A549 (cell line): ENCODE measurements at regions not wholly inside any gene's neighbourhood (a gene's known extent, or its start where the extent isn't known, plus 50 kb on each side); places are given as distances from the start of the nearest gene placed in this dataset.
"Not testable (repeated sequence)": the region's sequence is repeated elsewhere in the genome, so short reads cannot be mapped to it uniquely, and the experiment has no call there.

Experiments used
- ATAC-seq, 2 experiments: fragments of 200-7000 bp in 1 of 2; fragments of >200 bp in 1 of 2; cut with Nextera tagmentation in 1 of 2; cut with Tn5 transposase in 1 of 2; 3 replicates each; pipeline versions ENCODE4 v1.8.0 to v1.9.1; 2018 to 2020; ENCODE audit warnings: mild to moderate bottlenecking in 1 of 2, moderate library complexity in 1 of 2
- CTCF ChIA-PET: fragments of 300-600 bp; sonication (Branson Sonifier 250); formaldehyde crosslinking; extraction: SDS; loops from one replicate; lab custom pipeline; 2021; ENCODE audit warnings: antibody characterized with exemption, inconsistent platforms; lab: Yijun Ruan, JAX
- POLR2A ChIA-PET: fragments of 350-600 bp; formaldehyde crosslinking; extraction: SDS; loops from one replicate; lab custom pipeline; 2021; ENCODE audit warnings: antibody characterized with exemption, inconsistent platforms; lab: Yijun Ruan, JAX
- DNase-seq, 2 experiments: peaks; one replicate each; pipeline versions ENCODE4 v3.0.0 to v3.0.0-alpha.2; 2011 to 2016; ENCODE audit warnings: low read depth in 1 of 2, low spot score in 1 of 2
- FAIRE-seq: peaks from 2 replicates; lab custom pipeline; 2011; peaks lifted over from hg19 to GRCh38; lab: Jason Lieb, UNC
- H3K27ac ChIP-seq, 2 experiments: fragments of >200 bp; sonication (Bioruptor Twin); formaldehyde crosslinking; 3 replicates each; pipeline ENCODE4 v1.5.1; 2016 to 2017
- H3K4me1 ChIP-seq: fragments of >200 bp; sonication (Bioruptor Twin); formaldehyde crosslinking; 3 replicates; pipeline ENCODE4 v1.6.1; 2016
- H3K4me2 ChIP-seq: fragments of >200 bp; sonication (Bioruptor Twin); formaldehyde crosslinking; 3 replicates; pipeline ENCODE4 v1.6.1; 2016
- H3K4me3 ChIP-seq: fragments of >200 bp; sonication (Bioruptor Twin); formaldehyde crosslinking; 3 replicates; pipeline ENCODE4 v1.5.1; 2016
- H3K9me3 ChIP-seq: fragments of >200 bp; sonication (Bioruptor Twin); formaldehyde crosslinking; 3 replicates; pipeline ENCODE4 v1.6.1; 2016
- CHD2 ChIP-seq: fragments of 150-350 bp; IDR thresholded peaks from 2 replicates; pipeline ENCODE4 v1.6.1; 2014; ENCODE audit warnings: low read length; ENCODE audit not compliant: partially characterized antibody
- CHD4 ChIP-seq: fragments of 200-600 bp; sonication (generic); IDR thresholded peaks from 2 replicates; pipeline ENCODE4 v1.6.1; 2016; ENCODE audit warnings: antibody characterized with exemption, mild to moderate bottlenecking, borderline replicate concordance
- EHF ChIP-seq: fragments of 250-450 bp; sonication (Bioruptor Pico); IDR thresholded peaks from 2 replicates; pipeline ENCODE4 v1.5.0; 2020; ENCODE audit warnings: mild to moderate bottlenecking
- EHMT2 ChIP-seq: fragments of 200-600 bp; sonication (generic); IDR thresholded peaks from 2 replicates; pipeline ENCODE4 v1.6.1; 2016; ENCODE audit warnings: antibody characterized with exemption, low read depth, mild to moderate bottlenecking, moderate library complexity
- FOSB ChIP-seq: fragments of 250-450 bp; sonication (Bioruptor Pico); IDR thresholded peaks from 2 replicates; pipeline ENCODE4 v1.5.0; 2020; ENCODE audit warnings: mild to moderate bottlenecking, moderate library complexity
- FOXS1 ChIP-seq: fragments of 250-450 bp; sonication (Bioruptor Pico); IDR thresholded peaks from 2 replicates; pipeline ENCODE4 v1.5.0; 2020; ENCODE audit warnings: mild to moderate bottlenecking, moderate library complexity
- GATA3 ChIP-seq: IDR thresholded peaks from 2 replicates; pipeline ENCODE4 v1.6.1; 2012; ENCODE audit warnings: borderline replicate concordance
- KDM1A ChIP-seq: fragments of 200-600 bp; sonication (generic); IDR thresholded peaks from 2 replicates; pipeline ENCODE4 v1.6.1; 2016; ENCODE audit warnings: low read depth, mild to moderate bottlenecking
- NR3C1 ChIP-seq: fragments of >200 bp; sonication (Bioruptor Twin); formaldehyde crosslinking; IDR thresholded peaks from 3 replicates; pipeline ENCODE4 v1.6.1; 2017
- RAD21 ChIP-seq, 2 experiments: fragments of >200 bp in 1 of 2; sonication (Bioruptor Twin) in 1 of 2; formaldehyde crosslinking in 1 of 2; IDR thresholded peaks in 1 of 2; conservative IDR thresholded peaks in 1 of 2; 2 replicates in 1 of 2; 3 replicates in 1 of 2; pipeline ENCODE4 v1.6.1; 2012 to 2018; ENCODE audit warnings: inconsistent platforms in 1 of 2
- RARB ChIP-seq: fragments of 250-450 bp; sonication (Bioruptor Pico); IDR thresholded peaks from 2 replicates; pipeline ENCODE4 v1.8.0; 2021; ENCODE audit warnings: mild to moderate bottlenecking, moderate library complexity
- RFX5 ChIP-seq: fragments of 450-650 bp; IDR thresholded peaks from 2 replicates; pipeline ENCODE4 v1.7.1; 2014; ENCODE audit warnings: antibody characterized with exemption, mild to moderate bottlenecking, moderate library complexity
- TP53 ChIP-seq: fragments of 250-450 bp; sonication (Bioruptor Pico); IDR thresholded peaks from 2 replicates; pipeline ENCODE4 v1.5.0; 2021; ENCODE audit warnings: mild to moderate bottlenecking, moderate library complexity
- ZNF302 ChIP-seq: fragments of 250-450 bp; sonication (Bioruptor Pico); IDR thresholded peaks from 2 replicates; pipeline ENCODE4 v1.9.0; 2021; ENCODE audit warnings: inconsistent platforms, mild to moderate bottlenecking, moderate library complexity
- WGBS: methylation state at CpG from one replicate; pipeline ENCODE4 v1.1.6; 2017; ENCODE audit errors: missing lambda C conversion rate; 5-methylcytosine and 5-hydroxymethylcytosine counted together
- TF ChIP-seq, protein P1 (sequence below): fragments of 200-600 bp; sonication (generic); IDR thresholded peaks from 2 replicates; pipeline ENCODE4 v1.6.1; 2016; ENCODE audit warnings: antibody characterized with exemption, mild to moderate bottlenecking, moderate library complexity
- TF ChIP-seq, protein P2 (sequence below): fragments of >200 bp; sonication (Bioruptor Twin); formaldehyde crosslinking; IDR thresholded peaks from 2 replicates; pipeline ENCODE4 v1.6.1; 2016
- TF ChIP-seq, protein P3 (sequence below): IDR thresholded peaks from 2 replicates; pipeline ENCODE4 v1.6.1; 2012
- TF ChIP-seq, protein P4 (sequence below): fragments of >200 bp; sonication (Bioruptor Twin); formaldehyde crosslinking; IDR thresholded peaks from 3 replicates; pipeline ENCODE4 v1.5.1; 2016
- TF ChIP-seq, protein P5 (sequence below): fragments of >200 bp; sonication (Bioruptor Twin); formaldehyde crosslinking; IDR thresholded peaks from 3 replicates; pipeline ENCODE4 v1.6.1; 2016
- TF ChIP-seq, protein P6 (sequence below): fragments of 450-650 bp; IDR thresholded peaks from 2 replicates; pipeline ENCODE4 v1.6.1; 2014; ENCODE audit warnings: antibody characterized with exemption

DNA sequence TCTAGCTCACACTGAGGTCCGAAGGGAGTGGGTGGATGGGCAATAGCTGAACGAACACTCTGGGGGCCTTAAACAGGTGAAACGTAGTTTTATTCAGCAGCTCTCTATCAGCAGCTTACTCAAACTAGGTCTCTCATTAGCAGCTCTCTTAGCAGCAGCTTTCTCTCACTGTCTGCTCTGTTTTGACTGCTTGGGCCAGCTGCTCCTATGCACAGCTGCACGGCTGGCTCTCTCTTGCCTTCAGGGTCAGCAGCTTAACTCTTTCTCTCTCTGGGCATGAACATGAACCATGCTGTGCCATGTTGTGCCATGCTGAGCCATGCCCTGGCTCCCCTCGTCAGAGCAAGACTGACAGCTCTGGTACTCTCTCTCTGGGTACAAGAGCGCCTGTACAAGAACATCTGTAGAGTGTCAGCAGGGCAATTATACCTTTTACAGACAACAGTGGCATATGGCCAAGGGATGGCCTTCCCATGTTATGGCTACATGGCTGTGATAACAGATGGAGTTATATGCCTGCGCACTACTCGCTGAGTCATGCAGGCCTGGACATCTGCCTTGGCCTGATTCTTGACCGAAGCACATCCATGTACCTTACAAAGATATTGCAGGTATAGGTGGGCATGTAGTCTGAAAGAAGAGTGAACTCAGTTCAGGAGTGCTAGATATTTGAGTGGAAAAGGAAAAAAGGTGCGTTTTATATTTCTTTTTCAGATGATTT is 152.4 kb downstream of the LEPR start:
- no peak overlapping the region for H3K4me2 ChIP-seq
- WGBS, result 68% methylated on average over 10 of the region's 10 CpGs
- FAIRE-seq (no peak), DNase-seq (no peak), ATAC-seq (no peak)
- ChIA-PET CTCF (interaction anchor here (1.3 kb wide), 1 partner anchor 34 kb away, joined by 4 read pairs; no protein-coding TSS in a partner anchor), POLR2A (no interaction called here)
- TF ChIP-seq, protein P1, sequence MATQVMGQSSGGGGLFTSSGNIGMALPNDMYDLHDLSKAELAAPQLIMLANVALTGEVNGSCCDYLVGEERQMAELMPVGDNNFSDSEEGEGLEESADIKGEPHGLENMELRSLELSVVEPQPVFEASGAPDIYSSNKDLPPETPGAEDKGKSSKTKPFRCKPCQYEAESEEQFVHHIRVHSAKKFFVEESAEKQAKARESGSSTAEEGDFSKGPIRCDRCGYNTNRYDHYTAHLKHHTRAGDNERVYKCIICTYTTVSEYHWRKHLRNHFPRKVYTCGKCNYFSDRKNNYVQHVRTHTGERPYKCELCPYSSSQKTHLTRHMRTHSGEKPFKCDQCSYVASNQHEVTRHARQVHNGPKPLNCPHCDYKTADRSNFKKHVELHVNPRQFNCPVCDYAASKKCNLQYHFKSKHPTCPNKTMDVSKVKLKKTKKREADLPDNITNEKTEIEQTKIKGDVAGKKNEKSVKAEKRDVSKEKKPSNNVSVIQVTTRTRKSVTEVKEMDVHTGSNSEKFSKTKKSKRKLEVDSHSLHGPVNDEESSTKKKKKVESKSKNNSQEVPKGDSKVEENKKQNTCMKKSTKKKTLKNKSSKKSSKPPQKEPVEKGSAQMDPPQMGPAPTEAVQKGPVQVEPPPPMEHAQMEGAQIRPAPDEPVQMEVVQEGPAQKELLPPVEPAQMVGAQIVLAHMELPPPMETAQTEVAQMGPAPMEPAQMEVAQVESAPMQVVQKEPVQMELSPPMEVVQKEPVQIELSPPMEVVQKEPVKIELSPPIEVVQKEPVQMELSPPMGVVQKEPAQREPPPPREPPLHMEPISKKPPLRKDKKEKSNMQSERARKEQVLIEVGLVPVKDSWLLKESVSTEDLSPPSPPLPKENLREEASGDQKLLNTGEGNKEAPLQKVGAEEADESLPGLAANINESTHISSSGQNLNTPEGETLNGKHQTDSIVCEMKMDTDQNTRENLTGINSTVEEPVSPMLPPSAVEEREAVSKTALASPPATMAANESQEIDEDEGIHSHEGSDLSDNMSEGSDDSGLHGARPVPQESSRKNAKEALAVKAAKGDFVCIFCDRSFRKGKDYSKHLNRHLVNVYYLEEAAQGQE, result no peak
- TF ChIP-seq, protein P2, sequence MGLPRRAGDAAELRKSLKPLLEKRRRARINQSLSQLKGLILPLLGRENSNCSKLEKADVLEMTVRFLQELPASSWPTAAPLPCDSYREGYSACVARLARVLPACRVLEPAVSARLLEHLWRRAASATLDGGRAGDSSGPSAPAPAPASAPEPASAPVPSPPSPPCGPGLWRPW, result no peak
- TF ChIP-seq FOSB (CRISPR knock-in tag), result no peak
- no peak for TF ChIP-seq GATA3
- no peak for TF ChIP-seq FOXS1 (CRISPR knock-in tag)
- no peak for TF ChIP-seq CHD2
- TF ChIP-seq, protein P3, sequence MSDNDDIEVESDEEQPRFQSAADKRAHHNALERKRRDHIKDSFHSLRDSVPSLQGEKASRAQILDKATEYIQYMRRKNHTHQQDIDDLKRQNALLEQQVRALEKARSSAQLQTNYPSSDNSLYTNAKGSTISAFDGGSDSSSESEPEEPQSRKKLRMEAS, result no peak
- no peak for TF ChIP-seq EHF
- no peak for TF ChIP-seq ZNF302 (CRISPR knock-in tag)
- TF ChIP-seq, protein P4, sequence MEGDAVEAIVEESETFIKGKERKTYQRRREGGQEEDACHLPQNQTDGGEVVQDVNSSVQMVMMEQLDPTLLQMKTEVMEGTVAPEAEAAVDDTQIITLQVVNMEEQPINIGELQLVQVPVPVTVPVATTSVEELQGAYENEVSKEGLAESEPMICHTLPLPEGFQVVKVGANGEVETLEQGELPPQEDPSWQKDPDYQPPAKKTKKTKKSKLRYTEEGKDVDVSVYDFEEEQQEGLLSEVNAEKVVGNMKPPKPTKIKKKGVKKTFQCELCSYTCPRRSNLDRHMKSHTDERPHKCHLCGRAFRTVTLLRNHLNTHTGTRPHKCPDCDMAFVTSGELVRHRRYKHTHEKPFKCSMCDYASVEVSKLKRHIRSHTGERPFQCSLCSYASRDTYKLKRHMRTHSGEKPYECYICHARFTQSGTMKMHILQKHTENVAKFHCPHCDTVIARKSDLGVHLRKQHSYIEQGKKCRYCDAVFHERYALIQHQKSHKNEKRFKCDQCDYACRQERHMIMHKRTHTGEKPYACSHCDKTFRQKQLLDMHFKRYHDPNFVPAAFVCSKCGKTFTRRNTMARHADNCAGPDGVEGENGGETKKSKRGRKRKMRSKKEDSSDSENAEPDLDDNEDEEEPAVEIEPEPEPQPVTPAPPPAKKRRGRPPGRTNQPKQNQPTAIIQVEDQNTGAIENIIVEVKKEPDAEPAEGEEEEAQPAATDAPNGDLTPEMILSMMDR, result no peak
- TF ChIP-seq, protein P5, sequence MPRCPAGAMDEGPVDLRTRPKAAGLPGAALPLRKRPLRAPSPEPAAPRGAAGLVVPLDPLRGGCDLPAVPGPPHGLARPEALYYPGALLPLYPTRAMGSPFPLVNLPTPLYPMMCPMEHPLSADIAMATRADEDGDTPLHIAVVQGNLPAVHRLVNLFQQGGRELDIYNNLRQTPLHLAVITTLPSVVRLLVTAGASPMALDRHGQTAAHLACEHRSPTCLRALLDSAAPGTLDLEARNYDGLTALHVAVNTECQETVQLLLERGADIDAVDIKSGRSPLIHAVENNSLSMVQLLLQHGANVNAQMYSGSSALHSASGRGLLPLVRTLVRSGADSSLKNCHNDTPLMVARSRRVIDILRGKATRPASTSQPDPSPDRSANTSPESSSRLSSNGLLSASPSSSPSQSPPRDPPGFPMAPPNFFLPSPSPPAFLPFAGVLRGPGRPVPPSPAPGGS, result no peak
- TF ChIP-seq RAD21 (conservative IDR thresholded peaks at IDR 0.05 in 1 of 2, IDR thresholded peaks at IDR 0.05 in 1 of 2), result no peak
- H3K4me1 ChIP-seq, result no peaks in the 10 kb centered on the region
- H3K27ac ChIP-seq, result no peak overlapping the region
- H3K9me3 ChIP-seq, result no peaks in the 10 kb centered on the region
- H3K4me3 ChIP-seq, result no peak overlapping the region

DNA sequence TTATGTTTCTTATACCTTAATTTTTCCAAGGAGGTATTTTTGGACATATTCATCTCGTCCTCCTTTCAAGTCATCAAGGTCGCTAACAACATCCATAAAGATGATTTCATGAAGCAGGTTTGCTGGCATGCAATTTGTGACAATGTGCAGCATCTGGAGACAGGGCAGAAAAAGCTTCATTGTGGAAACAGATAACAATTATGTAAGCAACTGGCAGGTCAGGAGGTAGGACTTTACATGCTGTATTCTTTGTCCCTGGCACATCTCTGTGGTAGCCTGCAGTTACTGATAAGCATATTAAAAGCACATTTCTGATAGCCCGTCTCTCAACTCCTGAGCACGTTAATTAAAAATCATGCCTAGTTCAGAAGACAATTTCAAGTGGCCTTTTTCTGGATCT is 156.8 kb downstream of the LEPR start:
- TF ChIP-seq TP53 (CRISPR knock-in tag), result no peak
- no peak for TF ChIP-seq KDM1A
- TF ChIP-seq GATA3, result no peak
- no peak for TF ChIP-seq RARB (CRISPR knock-in tag)
- no peak for TF ChIP-seq EHMT2
- no peak for TF ChIP-seq NR3C1
- no peak for TF ChIP-seq CHD2
- TF ChIP-seq CHD4, result no peak
- TF ChIP-seq, protein P6, sequence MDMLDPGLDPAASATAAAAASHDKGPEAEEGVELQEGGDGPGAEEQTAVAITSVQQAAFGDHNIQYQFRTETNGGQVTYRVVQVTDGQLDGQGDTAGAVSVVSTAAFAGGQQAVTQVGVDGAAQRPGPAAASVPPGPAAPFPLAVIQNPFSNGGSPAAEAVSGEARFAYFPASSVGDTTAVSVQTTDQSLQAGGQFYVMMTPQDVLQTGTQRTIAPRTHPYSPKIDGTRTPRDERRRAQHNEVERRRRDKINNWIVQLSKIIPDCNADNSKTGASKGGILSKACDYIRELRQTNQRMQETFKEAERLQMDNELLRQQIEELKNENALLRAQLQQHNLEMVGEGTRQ, result no peak
- no peak for TF ChIP-seq RFX5
- CTCF ChIA-PET, result no interaction called here
- Histone ChIP-seq H3K27ac (no peak overlapping the region), H3K4me2 (no peak overlapping the region), H3K9me3 (no peaks in the 10 kb centered on the region), H3K4me3 (no peak overlapping the region), H3K4me1 (no peaks in the 10 kb centered on the region)
- ATAC-seq (no peak), FAIRE-seq (no peak), DNase-seq (no peak)
- WGBS, result 45% methylated on average over 4 of the region's 4 CpGs
- POLR2A ChIA-PET, result no interaction called here

DNA sequence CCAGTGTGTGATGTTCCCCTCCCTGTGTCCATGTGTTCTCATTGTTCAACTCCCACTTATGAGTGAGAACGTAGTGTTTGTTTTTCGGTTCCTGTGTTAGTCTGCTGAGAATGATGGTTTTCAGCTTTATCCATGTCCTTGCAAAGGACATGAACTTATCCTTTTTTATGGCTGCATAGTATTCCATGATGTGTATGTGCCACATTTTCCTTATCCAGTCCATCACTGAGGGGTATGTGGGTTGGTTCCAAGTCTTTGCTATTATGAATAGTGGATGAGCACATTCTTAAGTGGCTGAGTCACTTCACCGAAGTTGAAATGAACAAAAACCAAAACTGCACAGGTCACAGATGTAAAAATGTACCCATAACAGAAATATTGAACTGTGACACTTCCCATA is 157.5 kb downstream of the LEPR start:
- H3K4me2 ChIP-seq, ATAC-seq, H3K9me3 ChIP-seq, DNase-seq, FAIRE-seq, H3K4me1 ChIP-seq, H3K4me3 ChIP-seq, H3K27ac ChIP-seq, CTCF ChIA-PET, POLR2A ChIA-PET: not testable (repeated sequence)
- WGBS, result 34% methylated on average over 3 of the region's 3 CpGs
